ENCODE measurements at regions not wholly inside any gene's neighbourhood (a gene's known extent, or its start where the extent isn't known, plus 50 kb on each side); places are given as distances from the start of the nearest gene placed in this dataset.
A peak's percentile ranks its signal among the peaks of the same experiment; 100 is the strongest.

DNA sequence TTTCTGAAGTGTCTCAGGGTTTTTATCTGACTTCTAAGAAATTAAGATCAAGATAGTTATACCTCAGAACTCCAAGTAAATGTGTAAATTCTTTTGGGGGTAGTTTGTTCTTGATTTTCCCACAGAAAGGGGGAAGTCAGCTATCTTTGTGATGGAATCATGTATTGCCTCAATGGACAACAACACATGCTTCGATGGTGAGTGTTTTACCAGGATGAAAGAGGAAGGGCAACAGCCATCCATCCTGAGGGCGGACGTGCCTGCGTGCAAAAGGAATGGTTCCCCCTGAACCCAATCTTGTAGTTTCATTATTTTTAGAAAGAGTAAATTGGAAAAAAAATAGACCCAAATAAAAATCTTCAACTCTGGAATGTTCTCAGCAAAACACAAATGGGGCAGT, 67.2 kb upstream of the ZPBP start:
- no peaks in the 10 kb centered on the region for H3K9me3 Mint-ChIP-seq
- no peaks in the 10 kb centered on the region for H3K36me3 Mint-ChIP-seq (ENCODE audit: low read depth)
- no peak overlapping the region for H3K4me3 Mint-ChIP-seq
- no peak overlapping the region for H3K27ac Mint-ChIP-seq
- intact Hi-C loops (cut with micrococcal nuclease): no loop called here
- H3K4me1 Mint-ChIP-seq (ENCODE audit: low read depth): peaks cover 38% of the 10 kb centered on the region
- H3K27me3 Mint-ChIP-seq (ENCODE audit: low read depth): no peaks in the 10 kb centered on the region
- CTCF ChIA-PET: interaction anchor here (0.8 kb wide), 1 partner anchor 42 kb away, joined by 3 read pairs; no protein-coding TSS in a partner anchor
- DNase-seq: no peak

DNA sequence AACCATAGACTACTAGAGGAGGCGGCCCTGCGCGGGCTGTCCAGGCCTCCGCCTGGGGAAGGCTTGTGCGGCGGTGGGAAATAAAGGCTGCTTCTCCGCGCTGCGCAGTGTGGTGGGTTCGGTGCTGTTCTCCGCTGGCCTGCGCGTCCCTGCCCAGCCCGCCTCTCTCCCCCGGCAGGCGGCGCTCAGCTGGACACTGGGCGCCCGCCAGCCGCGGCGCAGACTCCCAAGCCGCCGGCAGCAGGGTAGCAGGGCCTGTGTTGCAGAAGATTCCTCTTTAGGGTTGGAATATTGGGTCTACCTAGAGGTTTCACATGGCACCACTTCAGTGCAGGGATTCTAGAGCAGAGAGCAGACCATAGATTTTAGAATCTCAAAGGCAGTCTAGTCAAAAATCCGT, 66.1 kb upstream of the ZPBP start:
- no peaks in the 10 kb centered on the region for H3K9me3 Mint-ChIP-seq
- intact Hi-C loops (cut with micrococcal nuclease): no loop called here
- CTCF ChIA-PET: interaction anchor here (0.8 kb wide), 1 partner anchor 43 kb away, joined by 3 read pairs; no protein-coding TSS in a partner anchor
- no peak for DNase-seq
- H3K36me3 Mint-ChIP-seq (ENCODE audit: low read depth): no peaks in the 10 kb centered on the region
- H3K4me3 Mint-ChIP-seq: no peak overlapping the region
- H3K27ac Mint-ChIP-seq: no peak overlapping the region
- H3K4me1 Mint-ChIP-seq (ENCODE audit: low read depth): peaks cover 38% of the 10 kb centered on the region
- no peaks in the 10 kb centered on the region for H3K27me3 Mint-ChIP-seq (ENCODE audit: low read depth)

DNA sequence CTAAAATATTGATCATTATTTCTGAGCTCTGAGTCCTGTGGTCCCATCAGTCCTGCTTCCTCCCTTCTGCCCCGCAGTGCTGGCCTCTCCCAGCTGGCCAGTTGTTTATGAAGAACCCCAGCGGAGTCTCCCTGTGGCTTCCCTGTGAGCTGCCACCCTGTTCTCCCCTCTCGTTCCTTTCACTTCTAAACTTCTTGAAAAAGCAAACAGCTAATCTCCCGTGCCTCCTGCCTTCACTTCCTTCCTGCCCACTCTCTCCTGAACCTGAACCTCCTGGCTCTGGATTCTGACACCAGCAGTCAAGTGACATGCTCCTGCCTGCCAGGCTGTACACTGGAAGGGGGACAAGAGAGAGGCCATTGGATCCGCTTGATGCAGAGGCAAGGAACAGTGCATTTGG, 63.7 kb upstream of the ZPBP start:
- CTCF ChIA-PET: interaction anchor here (1.0 to 3.1 kb wide), 6 partner anchors 12 to 311 kb away, joined by 3 to 24 read pairs (median 10); no protein-coding TSS in a partner anchor
- Mint-ChIP-seq H3K4me3 (peak overlapping the region; percentile 50), H3K27ac (peak overlapping the region; percentile 92), H3K4me1 (ENCODE audit: low read depth) (peaks cover 45% of the 10 kb centered on the region), H3K9me3 (no peaks in the 10 kb centered on the region), H3K36me3 (ENCODE audit: low read depth) (no peaks in the 10 kb centered on the region), H3K27me3 (ENCODE audit: low read depth) (no peaks in the 10 kb centered on the region)
- no peak for DNase-seq
- intact Hi-C loops (cut with micrococcal nuclease): loop anchor here (1.0 kb wide), 8 partner anchors 8 to 508 kb away; no protein-coding TSS in a partner anchor

DNA sequence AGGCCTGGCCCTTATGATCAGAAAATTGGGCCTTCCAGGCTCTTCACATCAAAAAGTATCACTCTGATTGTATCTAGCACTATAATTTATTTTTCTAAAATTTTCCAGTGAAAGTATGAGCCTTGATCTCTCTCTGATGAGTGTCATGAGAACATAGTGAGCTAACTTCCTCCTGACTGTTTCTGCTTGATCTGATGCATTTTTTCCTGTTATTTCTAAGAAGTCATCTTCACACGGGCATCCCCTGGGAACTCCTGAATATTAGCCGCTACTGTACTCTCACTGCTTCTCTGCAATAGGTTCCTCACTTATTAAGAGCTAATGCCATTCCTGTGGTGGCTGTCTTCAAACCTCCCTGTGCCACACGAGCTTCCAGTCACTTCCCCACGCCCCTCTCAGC, 63.1 kb upstream of the ZPBP start:
- Mint-ChIP-seq H3K9me3 (no peaks in the 10 kb centered on the region), H3K4me3 (peak overlapping the region; percentile 50), H3K36me3 (ENCODE audit: low read depth) (no peaks in the 10 kb centered on the region), H3K27me3 (ENCODE audit: low read depth) (no peaks in the 10 kb centered on the region), H3K4me1 (ENCODE audit: low read depth) (peaks cover 50% of the 10 kb centered on the region), H3K27ac (peak overlapping the region; percentile 92)
- intact Hi-C loops (cut with micrococcal nuclease): loop anchor here (1.0 kb wide), 8 partner anchors 8 to 508 kb away; no protein-coding TSS in a partner anchor
- CTCF ChIA-PET: interaction anchor here (0.9 to 3.1 kb wide), 7 partner anchors 11 to 312 kb away, joined by 3 to 24 read pairs (median 6); no protein-coding TSS in a partner anchor
- DNase-seq: peak; percentile 55

DNA sequence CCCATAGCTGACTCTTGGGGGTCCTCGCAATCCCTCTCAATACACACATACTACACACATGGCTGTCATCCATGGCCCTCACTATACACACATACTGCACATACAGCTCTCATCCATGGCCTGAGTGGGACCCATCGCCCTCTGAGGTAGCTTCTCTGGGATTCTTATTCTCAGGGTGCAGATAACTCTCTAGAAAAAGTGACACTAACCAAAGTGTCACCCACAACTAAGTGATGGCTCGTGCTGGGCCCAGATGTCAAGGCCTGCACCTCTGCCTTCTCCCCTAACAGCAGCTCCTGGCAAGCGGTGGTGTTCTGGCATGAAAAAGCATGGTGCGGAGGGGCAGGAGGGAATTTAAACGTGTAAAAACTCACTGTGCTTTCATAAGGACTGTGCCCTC, 62.7 kb upstream of the ZPBP start:
- DNase-seq: peak; percentile 51
- CTCF ChIA-PET: interaction anchor here (0.9 to 3.1 kb wide), 7 partner anchors 11 to 312 kb away, joined by 3 to 24 read pairs (median 6); no protein-coding TSS in a partner anchor
- intact Hi-C loops (cut with micrococcal nuclease): loop anchor here (1.0 kb wide), 8 partner anchors 7 to 509 kb away; no protein-coding TSS in a partner anchor
- Mint-ChIP-seq H3K27me3 (ENCODE audit: low read depth) (no peaks in the 10 kb centered on the region), H3K9me3 (no peaks in the 10 kb centered on the region), H3K27ac (peak overlapping the region; percentile 92), H3K4me3 (no peak overlapping the region), H3K36me3 (ENCODE audit: low read depth) (no peaks in the 10 kb centered on the region), H3K4me1 (ENCODE audit: low read depth) (peaks cover 55% of the 10 kb centered on the region)

DNA sequence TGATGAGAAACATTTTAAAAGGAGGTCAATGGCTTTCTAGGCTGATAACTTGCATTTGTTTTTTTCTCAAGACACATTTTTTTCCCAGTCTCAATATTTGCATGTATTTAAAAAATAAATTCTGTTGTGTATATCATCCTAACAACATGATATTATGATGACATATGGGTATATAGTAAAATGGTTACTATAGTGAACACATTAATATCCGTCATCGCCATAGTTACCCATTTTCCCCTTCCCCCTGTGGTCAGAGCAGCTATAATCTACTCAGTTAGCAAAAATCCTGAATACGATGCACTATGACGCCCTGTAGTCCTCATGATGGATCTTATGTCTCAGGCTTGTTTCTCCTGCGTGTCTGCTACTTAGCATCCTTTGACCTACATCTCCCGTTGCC, 60.9 kb upstream of the ZPBP start:
- DNase-seq: no peak
- Mint-ChIP-seq H3K9me3 (no peaks in the 10 kb centered on the region), H3K4me3 (no peak overlapping the region), H3K27me3 (ENCODE audit: low read depth) (no peaks in the 10 kb centered on the region), H3K4me1 (ENCODE audit: low read depth) (peaks cover 72% of the 10 kb centered on the region), H3K36me3 (ENCODE audit: low read depth) (no peaks in the 10 kb centered on the region), H3K27ac (peak overlapping the region; percentile 5)
- intact Hi-C loops (cut with micrococcal nuclease): no loop called here
- CTCF ChIA-PET: no interaction called here

DNA sequence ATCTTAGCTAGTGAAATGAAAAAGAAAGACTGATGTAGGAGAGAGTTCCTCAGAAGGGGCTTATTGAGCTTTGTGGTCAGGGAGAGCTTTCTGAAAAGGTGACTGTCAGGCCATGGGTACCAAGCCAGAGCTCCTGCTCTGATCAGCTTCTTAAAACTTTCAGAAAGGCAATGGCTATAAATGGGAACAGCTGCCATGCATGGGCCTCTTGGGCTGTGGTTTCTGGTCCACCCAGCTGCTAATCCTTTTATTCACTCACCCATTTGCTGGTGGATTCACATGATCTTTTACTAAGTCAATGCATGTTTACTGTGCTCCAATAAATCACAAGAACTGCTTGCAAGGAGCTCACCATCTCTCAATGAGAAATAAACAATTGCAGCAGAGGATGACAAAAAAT, 60.1 kb upstream of the ZPBP start:
- Mint-ChIP-seq H3K36me3 (ENCODE audit: low read depth) (no peaks in the 10 kb centered on the region), H3K27me3 (ENCODE audit: low read depth) (no peaks in the 10 kb centered on the region), H3K9me3 (no peaks in the 10 kb centered on the region), H3K4me3 (no peak overlapping the region), H3K27ac (no peak overlapping the region), H3K4me1 (ENCODE audit: low read depth) (peaks cover 81% of the 10 kb centered on the region)
- CTCF ChIA-PET: interaction anchor here (0.8 to 1.9 kb wide), 5 partner anchors 11 to 265 kb away, joined by 3 to 9 read pairs (median 4); no protein-coding TSS in a partner anchor
- intact Hi-C loops (cut with micrococcal nuclease): no loop called here
- DNase-seq: no peak

DNA sequence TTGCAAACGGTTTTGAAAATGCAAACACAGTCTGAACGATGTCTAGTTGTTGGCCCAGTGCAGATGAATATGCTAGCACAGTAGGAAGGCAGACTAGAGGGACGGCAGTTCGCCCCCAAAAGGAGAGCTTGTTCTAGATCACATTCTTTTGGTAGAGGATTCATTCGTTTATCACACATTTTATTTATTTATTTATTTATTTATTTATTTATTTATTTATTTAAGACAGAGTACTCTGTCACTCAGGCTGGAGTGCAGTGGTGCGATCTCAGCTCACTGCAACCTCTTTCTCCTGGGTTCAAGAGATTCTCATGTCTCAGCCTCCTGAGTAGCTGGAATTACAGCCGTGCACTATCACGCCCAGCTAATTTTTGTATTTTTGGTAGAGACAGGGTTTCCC, 59.4 kb upstream of the ZPBP start:
- H3K27me3 Mint-ChIP-seq (ENCODE audit: low read depth): no peaks in the 10 kb centered on the region
- no peaks in the 10 kb centered on the region for H3K36me3 Mint-ChIP-seq (ENCODE audit: low read depth)
- no peaks in the 10 kb centered on the region for H3K9me3 Mint-ChIP-seq
- intact Hi-C loops (cut with micrococcal nuclease): no loop called here
- no peak overlapping the region for H3K4me3 Mint-ChIP-seq
- peaks cover 87% of the 10 kb centered on the region for H3K4me1 Mint-ChIP-seq (ENCODE audit: low read depth)
- CTCF ChIA-PET: interaction anchor here (0.8 to 1.9 kb wide), 7 partner anchors 10 to 297 kb away, joined by 3 to 9 read pairs (median 3); no protein-coding TSS in a partner anchor
- no peak for DNase-seq
- peak overlapping the region; percentile 26 for H3K27ac Mint-ChIP-seq

DNA sequence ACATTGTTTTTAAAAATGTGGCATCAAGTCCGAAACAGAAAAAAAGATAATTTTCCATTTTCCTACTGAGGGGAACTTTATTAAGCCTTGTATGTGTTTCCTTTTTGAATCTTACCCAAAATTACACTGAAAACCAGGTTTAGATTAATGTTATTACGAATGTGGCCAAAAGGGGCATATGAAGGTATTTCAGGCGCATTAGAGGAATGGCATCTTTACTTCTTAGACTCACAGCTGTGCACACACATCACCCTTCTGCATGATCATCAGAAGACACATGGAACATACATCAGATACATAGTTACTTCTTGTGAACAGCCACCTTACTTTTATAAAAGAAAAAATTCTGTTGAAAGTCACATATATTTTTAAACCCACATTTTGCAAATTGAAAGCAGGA, 58.6 kb upstream of the ZPBP start:
- CTCF ChIA-PET: interaction anchor here (0.8 to 1.9 kb wide), 2 partner anchors 54 to 266 kb away, joined by 3 to 8 read pairs; no protein-coding TSS in a partner anchor
- intact Hi-C loops (cut with micrococcal nuclease): no loop called here
- H3K27me3 Mint-ChIP-seq (ENCODE audit: low read depth): no peaks in the 10 kb centered on the region
- H3K4me1 Mint-ChIP-seq (ENCODE audit: low read depth): peaks cover 89% of the 10 kb centered on the region
- no peaks in the 10 kb centered on the region for H3K9me3 Mint-ChIP-seq
- no peaks in the 10 kb centered on the region for H3K36me3 Mint-ChIP-seq (ENCODE audit: low read depth)
- no peak overlapping the region for H3K4me3 Mint-ChIP-seq
- DNase-seq: no peak
- H3K27ac Mint-ChIP-seq: no peak overlapping the region

DNA sequence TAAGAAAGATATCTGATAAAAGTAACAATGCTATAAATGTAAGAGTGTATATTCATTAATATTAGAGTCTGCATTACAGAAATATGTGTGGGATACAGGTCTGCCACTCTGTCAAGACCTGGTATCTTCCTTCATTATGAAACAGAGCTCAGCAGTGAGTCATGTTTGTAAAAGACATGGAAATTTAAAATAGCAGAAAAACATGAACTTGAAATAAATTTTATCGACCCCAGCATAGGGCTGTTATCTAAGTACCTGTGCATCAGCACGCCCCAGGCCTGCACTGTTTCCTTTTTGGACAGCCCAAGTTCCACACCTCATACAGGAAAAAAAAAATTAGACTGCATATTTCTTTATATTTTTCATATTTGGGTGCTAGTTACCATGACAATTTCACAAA, 58.0 kb upstream of the ZPBP start:
- Mint-ChIP-seq H3K27me3 (ENCODE audit: low read depth) (no peaks in the 10 kb centered on the region), H3K27ac (peak overlapping the region; percentile 50), H3K9me3 (no peaks in the 10 kb centered on the region), H3K36me3 (ENCODE audit: low read depth) (no peaks in the 10 kb centered on the region), H3K4me3 (no peak overlapping the region), H3K4me1 (ENCODE audit: low read depth) (peaks cover 89% of the 10 kb centered on the region)
- DNase-seq: no peak
- CTCF ChIA-PET: interaction anchor here (0.6 kb wide), 1 partner anchor 116 kb away, joined by 3 read pairs; no protein-coding TSS in a partner anchor
- intact Hi-C loops (cut with micrococcal nuclease): no loop called here

DNA sequence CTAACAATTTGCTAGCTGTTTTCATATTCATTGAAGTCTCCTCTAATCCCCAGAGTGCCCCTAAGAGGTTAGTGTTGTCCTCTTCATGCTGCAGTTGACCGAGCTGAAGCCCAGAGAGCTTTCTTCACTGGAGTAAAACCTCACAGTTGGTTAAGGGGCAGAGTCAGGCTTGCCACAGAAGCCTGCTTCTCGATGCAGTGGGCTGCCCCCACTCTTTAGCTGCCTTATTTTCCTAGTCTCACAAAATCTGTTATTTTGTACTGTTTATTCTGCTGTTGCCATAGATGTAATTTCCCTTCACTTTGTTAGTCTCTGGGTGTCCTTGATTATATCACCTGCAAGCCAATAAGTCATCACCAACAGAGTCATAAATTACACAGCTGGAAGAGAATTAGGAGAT, 56.3 kb upstream of the ZPBP start:
- Mint-ChIP-seq H3K4me3 (no peak overlapping the region), H3K4me1 (ENCODE audit: low read depth) (peaks cover 87% of the 10 kb centered on the region), H3K9me3 (no peaks in the 10 kb centered on the region), H3K27ac (peak overlapping the region; percentile 78), H3K36me3 (ENCODE audit: low read depth) (no peaks in the 10 kb centered on the region), H3K27me3 (ENCODE audit: low read depth) (no peaks in the 10 kb centered on the region)
- intact Hi-C loops (cut with micrococcal nuclease): loop anchor here (5.0 kb wide), 1 partner anchor 513 kb away; no protein-coding TSS in a partner anchor
- CTCF ChIA-PET: interaction anchor here (0.5 to 2.7 kb wide), 6 partner anchors 16 to 624 kb away, joined by 3 to 15 read pairs (median 3); no protein-coding TSS in a partner anchor
- no peak for DNase-seq

DNA sequence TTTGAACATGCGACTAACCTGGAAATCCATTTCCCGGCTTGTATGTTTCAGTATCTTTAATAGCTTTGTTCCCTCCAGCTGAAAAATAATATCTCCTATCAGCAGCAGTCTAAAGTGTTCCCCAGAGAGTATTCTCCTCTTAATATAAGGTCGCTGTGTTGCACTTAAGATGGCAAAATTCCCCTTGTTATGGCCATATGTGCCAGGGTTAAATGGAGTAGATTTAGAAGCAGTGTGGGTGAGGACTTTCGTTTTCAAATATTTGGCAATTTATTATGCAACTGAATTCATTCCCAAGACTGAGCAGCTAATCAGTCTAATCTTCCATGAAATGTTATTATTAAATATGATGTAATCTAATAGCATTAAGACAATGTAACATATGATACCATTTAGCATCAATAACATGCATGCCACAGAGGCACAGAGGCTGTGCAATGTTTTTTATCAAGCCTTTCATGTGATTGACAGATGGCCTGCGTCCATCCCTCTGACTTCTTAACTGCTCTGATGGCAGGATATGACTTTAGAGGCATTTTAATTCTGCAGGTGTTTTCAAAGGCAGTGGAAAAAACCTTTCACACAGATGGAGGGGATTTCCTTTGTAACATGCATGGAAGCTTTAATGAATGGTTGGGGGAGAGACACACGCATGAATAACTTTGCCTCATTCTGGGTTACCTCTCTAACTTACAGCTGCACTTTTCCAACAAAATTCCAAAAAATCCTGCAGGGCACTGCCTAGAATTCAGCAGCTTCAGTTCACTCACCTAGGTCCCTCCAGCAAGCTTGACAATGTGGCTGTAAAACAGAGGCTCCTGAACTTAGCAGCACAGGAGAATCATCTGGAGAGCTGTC, 55.1 kb upstream of the ZPBP start:
- CTCF ChIA-PET: interaction anchor here (1.0 to 7.7 kb wide), 7 partner anchors 15 to 269 kb away, joined by 3 to 77 read pairs (median 4); no protein-coding TSS in a partner anchor
- DNase-seq: peak; percentile 73
- Mint-ChIP-seq H3K27ac (peak overlapping the region; percentile 91), H3K36me3 (ENCODE audit: low read depth) (no peaks in the 10 kb centered on the region), H3K4me1 (ENCODE audit: low read depth) (peaks cover 91% of the 10 kb centered on the region), H3K27me3 (ENCODE audit: low read depth) (no peaks in the 10 kb centered on the region), H3K4me3 (peak overlapping the region; percentile 34), H3K9me3 (no peaks in the 10 kb centered on the region)
- intact Hi-C loops (cut with micrococcal nuclease): loop anchor here (1.0 to 5.0 kb wide), 13 partner anchors 8 to 975 kb away; no protein-coding TSS in a partner anchor

All from activated naive CD4-positive, alpha-beta T cell treated with anti-CD3 and anti-CD28 coated beads for 36 hours (primary cell).